Stomach (tissue), 8 donors: ENCODE measurements at regions not wholly inside any gene's neighbourhood (a gene's known extent, or its start where the extent isn't known, plus 50 kb on each side); places are given as distances from the start of the nearest gene placed in this dataset.
"Not testable (repeated sequence)": the region's sequence is repeated elsewhere in the genome, so short reads cannot be mapped to it uniquely, and the experiment has no call there.

Experiments used
- DNase-seq, 2 donors: peaks; one replicate each; pipeline versions ENCODE4 v3.0.0 to v3.0.0-alpha.2; 2013 to 2019
- H3K27ac ChIP-seq, 5 donors: fragments of 200-600 bp in 4 of 5; sonication (generic) in 4 of 5; one replicate each; pipeline ENCODE4 v1.5.1; 2013 to 2019; ENCODE audit warnings: mild to moderate bottlenecking in 1 of 5, moderate library complexity in 1 of 5
- H3K27me3 ChIP-seq, 3 donors: fragments of 200-600 bp; sonication (generic); one replicate each; pipeline ENCODE4 v1.5.1; 2017 to 2019; ENCODE audit warnings: mixed run types in 1 of 3
- H3K36me3 ChIP-seq, 4 donors: fragments of 200-600 bp; sonication (generic); 1 replicate in 3 of 4; 2 replicates in 1 of 4; pipeline ENCODE4 v1.5.1; 2016 to 2019
- H3K4me1 ChIP-seq, 4 donors: fragments of 200-600 bp; sonication (generic); one replicate each; pipeline ENCODE4 v1.5.1; 2016 to 2019
- H3K4me3 ChIP-seq, 4 donors: fragments of 200-600 bp; sonication (generic) in 3 of 4; one replicate each; pipeline ENCODE4 v1.5.1; 2016 to 2019; ENCODE audit warnings: mild to moderate bottlenecking in 1 of 4
- H3K9me3 ChIP-seq, 4 donors: fragments of 200-600 bp; sonication (generic); one replicate each; pipeline ENCODE4 v1.5.1; 2016 to 2019
- CTCF ChIP-seq, 7 experiments: fragments of 450-650 bp in 4 of 7; fragments of 200-600 bp in 3 of 7; sonication (generic) in 3 of 7; IDR thresholded peaks; one replicate each; pipeline ENCODE4 v1.5.1; 2016 to 2019; ENCODE audit warnings: antibody characterized with exemption in 7 of 7, control low read depth in 2 of 7, mild to moderate bottlenecking in 1 of 7
- EP300 ChIP-seq: sonication (generic); formaldehyde crosslinking; IDR thresholded peaks from one replicate; pipeline ENCODE4 v1.6.1; 2017; ENCODE audit warnings: antibody characterized with exemption
- POLR2A ChIP-seq, 4 donors: fragments of 450-650 bp; IDR thresholded peaks; one replicate each; pipeline ENCODE4 v1.6.1; 2016; ENCODE audit warnings: antibody characterized with exemption in 4 of 4, control low read depth in 2 of 4, mild to moderate bottlenecking in 1 of 4, moderate library complexity in 1 of 4
- POLR2AphosphoS5 ChIP-seq, 3 donors: sonication (generic); formaldehyde crosslinking; IDR thresholded peaks; one replicate each; pipeline ENCODE4 v1.6.1; 2016; ENCODE audit warnings: antibody characterized with exemption in 3 of 3
- WGBS, 5 donors: extraction: QIAGEN DNeasy Blood & Tissue Kit in 3 of 5; methylation state at CpG; one replicate each; pipeline versions ENCODE4 v1.1.5 to v1.1.7; 2013 to 2018; 5-methylcytosine and 5-hydroxymethylcytosine counted together
- intact Hi-C: fragments of 100-400 bp; cut with DNase I; formaldehyde crosslinking; loops from one replicate; pipeline ENCODE4 v1.15.1; 2023; ENCODE audit warnings: low total_unique reads
- donor health status: healthy with polysubstance abuse.
- donor health status: Bipolar disorder and iron deficiency.
- donor health status: healthy.

GRCh38 chr6:85236636-85237035 is 213.2 kb upstream of the NT5E start:
- no peak overlapping the region for H3K4me3 ChIP-seq
- no peaks in the 10 kb centered on the region for H3K36me3 ChIP-seq
- no peaks in the 10 kb centered on the region for H3K4me1 ChIP-seq
- TF ChIP-seq CTCF (IDR thresholded peaks at IDR 0.05): no peak
- no peak for TF ChIP-seq POLR2A (IDR thresholded peaks at IDR 0.05)
- TF ChIP-seq POLR2AphosphoS5 (IDR thresholded peaks at IDR 0.05): no peak
- no peak for TF ChIP-seq EP300
- no peaks in the 10 kb centered on the region for H3K9me3 ChIP-seq
- WGBS, 5 donors: 54 to 76% (median 68%) methylated on average over 3 of the region's 3 CpGs
- H3K27ac ChIP-seq: no peak overlapping the region
- intact Hi-C loops: no loop called here
- no peaks in the 10 kb centered on the region for H3K27me3 ChIP-seq
- no peak for DNase-seq

GRCh38 chr6:85227345-85227744 is 222.5 kb upstream of the NT5E start:
- H3K36me3 ChIP-seq, intact Hi-C loops, DNase-seq, H3K4me1 ChIP-seq, H3K27me3 ChIP-seq, H3K4me3 ChIP-seq, H3K27ac ChIP-seq: not testable (repeated sequence)
- WGBS, 5 donors: 42 to 68% (median 61%) methylated on average over 1 of the region's 1 CpG
- H3K9me3 ChIP-seq: peaks cover 6 to 52% (median 30%) of the 10 kb centered on the region in 4 donors

- H3K4me1 ChIP-seq, H3K4me3 ChIP-seq, H3K36me3 ChIP-seq, intact Hi-C loops, H3K27ac ChIP-seq, DNase-seq, H3K27me3 ChIP-seq: not testable (repeated sequence)
- peaks cover 0 to 26% (median 5%) of the 10 kb centered on the region in 4 donors for H3K9me3 ChIP-seq
- WGBS, 5 donors: 0 to 27% (median 25%) methylated on average over 1 to 5 of the region's 5 CpGs
Measured at GRCh38 chr6:85212794-85213193, 237.1 kb upstream of the NT5E start.

- peaks cover 0 to 26% (median 11%) of the 10 kb centered on the region in 4 donors for H3K9me3 ChIP-seq
- TF ChIP-seq POLR2A (IDR thresholded peaks at IDR 0.05) (no peak), POLR2AphosphoS5 (IDR thresholded peaks at IDR 0.05) (no peak), EP300 (no peak), CTCF (IDR thresholded peaks at IDR 0.05) (no peak)
- no peaks in the 10 kb centered on the region for H3K4me1 ChIP-seq
- intact Hi-C loops: no loop called here
- H3K27me3 ChIP-seq: no peaks in the 10 kb centered on the region
- H3K4me3 ChIP-seq: no peak overlapping the region
- DNase-seq: no peak
- H3K27ac ChIP-seq: no peak overlapping the region
- no peaks in the 10 kb centered on the region for H3K36me3 ChIP-seq
Measured at GRCh38 chr6:85195243-85195642, 254.6 kb upstream of the NT5E start.

- no peak for DNase-seq
- H3K9me3 ChIP-seq: peaks cover 0 to 29% (median 14%) of the 10 kb centered on the region in 4 donors
- WGBS, 5 donors: 19 to 49% (median 41%) methylated on average over 2 to 3 of the region's 3 CpGs
- H3K4me1 ChIP-seq: no peaks in the 10 kb centered on the region
- no peaks in the 10 kb centered on the region for H3K36me3 ChIP-seq
- no peak overlapping the region for H3K27ac ChIP-seq
- no peak overlapping the region for H3K4me3 ChIP-seq
- H3K27me3 ChIP-seq: no peaks in the 10 kb centered on the region
- intact Hi-C loops: no loop called here
- TF ChIP-seq CTCF (IDR thresholded peaks at IDR 0.05) (no peak), POLR2A (IDR thresholded peaks at IDR 0.05) (no peak), POLR2AphosphoS5 (IDR thresholded peaks at IDR 0.05) (no peak), EP300 (no peak)
Measured at GRCh38 chr6:85193339-85193738, 256.5 kb upstream of the NT5E start.

GRCh38 chr6:85192596-85192995 is 257.3 kb upstream of the NT5E start:
- peaks cover 0 to 31% (median 14%) of the 10 kb centered on the region in 4 donors for H3K9me3 ChIP-seq
- no peak for TF ChIP-seq CTCF (IDR thresholded peaks at IDR 0.05)
- H3K4me3 ChIP-seq: no peak overlapping the region
- H3K27me3 ChIP-seq: no peaks in the 10 kb centered on the region
- intact Hi-C loops: no loop called here
- H3K36me3 ChIP-seq: no peaks in the 10 kb centered on the region
- no peak for DNase-seq
- H3K27ac ChIP-seq: no peak overlapping the region
- no peaks in the 10 kb centered on the region for H3K4me1 ChIP-seq
- 49 to 77% (median 70%) methylated on average over 4 of the region's 4 CpGs for WGBS, 5 donors
